ENCODE measurements at regions not wholly inside any gene's neighbourhood (a gene's known extent, or its start where the extent isn't known, plus 50 kb on each side); places are given as distances from the start of the nearest gene placed in this dataset.

GRCh38 chr3:27632431-27633223, 89.5 kb downstream of the EOMES start:
- no peaks in the 10 kb centered on the region for H3K9me2 ChIP-seq (replicated peaks; ENCODE audit: insufficient read depth)
- TF ChIP-seq EZH2 (IDR thresholded peaks at IDR 0.05; ENCODE audit: borderline replicate concordance) (no peak), CTCF (IDR thresholded peaks at IDR 0.05; ENCODE audit: poor library complexity) (no peak), EZH2phosphoT487 (IDR thresholded peaks at IDR 0.05; ENCODE audit: low read depth, severe bottlenecking, unreplicated experiment) (no peak)
- peak overlapping the region; percentile 62 for H2AFZ ChIP-seq
- peak overlapping the region; percentile 79 for H3K27ac ChIP-seq
- peak overlapping the region; percentile 46 for H3K4me3 ChIP-seq
- no peaks in the 10 kb centered on the region for H3K27me3 ChIP-seq
- no peaks in the 10 kb centered on the region for H3K4me1 ChIP-seq (ENCODE audit: insufficient read depth)
- no peaks in the 10 kb centered on the region for H3K36me3 ChIP-seq (replicated peaks; ENCODE audit: insufficient read depth, low read depth)
- H4K20me1 ChIP-seq (ENCODE audit: insufficient read depth, poor library complexity, severe bottlenecking) = no peaks in the 10 kb centered on the region
- no peaks in the 10 kb centered on the region for H3K79me2 ChIP-seq
- H3K9me3 ChIP-seq (ENCODE audit: low read depth) = no peaks in the 10 kb centered on the region
- H3K4me2 ChIP-seq = peak overlapping the region; percentile 73
- DNase-seq (ENCODE audit: low spot score) = peak; percentile 53
- 41% methylated on average over 37 of the region's 66 CpGs for WGBS (ENCODE audit: low lambda C conversion rate, missing lambda C conversion rate)

- Histone ChIP-seq H3K4me3 (no peak overlapping the region), H3K4me1 (ENCODE audit: insufficient read depth) (no peaks in the 10 kb centered on the region), H3K9me3 (ENCODE audit: low read depth) (no peaks in the 10 kb centered on the region), H3K79me2 (no peaks in the 10 kb centered on the region), H3K4me2 (no peak overlapping the region), H3K27me3 (no peaks in the 10 kb centered on the region), H3K9me2 (replicated peaks; ENCODE audit: insufficient read depth) (no peaks in the 10 kb centered on the region), H2AFZ (no peak overlapping the region), H3K36me3 (replicated peaks; ENCODE audit: insufficient read depth, low read depth) (no peaks in the 10 kb centered on the region), H3K27ac (no peak overlapping the region), H4K20me1 (ENCODE audit: insufficient read depth, poor library complexity, severe bottlenecking) (no peaks in the 10 kb centered on the region)
- TF ChIP-seq EZH2phosphoT487 (IDR thresholded peaks at IDR 0.05; ENCODE audit: low read depth, severe bottlenecking, unreplicated experiment) (no peak), EZH2 (IDR thresholded peaks at IDR 0.05; ENCODE audit: borderline replicate concordance) (no peak), CTCF (IDR thresholded peaks at IDR 0.05; ENCODE audit: poor library complexity) (no peak)
- no peak for DNase-seq (ENCODE audit: low spot score)
- WGBS (ENCODE audit: low lambda C conversion rate, missing lambda C conversion rate) = 88% methylated on average over 4 of the region's 4 CpGs
These were observed 91.2 kb downstream of the EOMES start for GRCh38 chr3:27630885-27631284.

DNA sequence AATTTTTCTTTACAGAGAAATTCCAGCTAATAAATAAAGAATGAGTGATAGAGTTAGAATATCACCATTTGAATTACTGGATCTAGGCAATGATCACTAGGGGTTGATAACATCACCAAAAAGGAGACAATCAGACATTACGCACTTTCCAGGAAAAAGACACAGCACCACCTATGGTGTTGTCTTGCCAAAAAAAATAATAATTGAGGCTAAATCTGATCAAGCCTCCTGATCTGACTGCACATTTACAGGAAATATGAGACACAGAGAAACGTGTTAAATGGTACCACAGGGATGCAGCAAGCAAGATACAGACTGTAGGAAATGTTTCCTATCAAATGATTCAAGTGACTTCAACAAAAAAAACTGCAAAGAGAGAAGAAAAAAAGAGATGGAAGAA, 92.8 kb downstream of the EOMES start:
- no peak for TF ChIP-seq EZH2phosphoT487 (IDR thresholded peaks at IDR 0.05; ENCODE audit: low read depth, severe bottlenecking, unreplicated experiment)
- TF ChIP-seq CTCF (IDR thresholded peaks at IDR 0.05; ENCODE audit: poor library complexity) = no peak
- no peak for TF ChIP-seq EZH2 (IDR thresholded peaks at IDR 0.05; ENCODE audit: borderline replicate concordance)
- no peak overlapping the region for H3K4me2 ChIP-seq
- no peaks in the 10 kb centered on the region for H3K9me2 ChIP-seq (replicated peaks; ENCODE audit: insufficient read depth)
- no peaks in the 10 kb centered on the region for H3K27me3 ChIP-seq
- H3K4me3 ChIP-seq = no peak overlapping the region
- WGBS (ENCODE audit: low lambda C conversion rate, missing lambda C conversion rate) = 68% methylated on average over 2 of the region's 2 CpGs
- DNase-seq (ENCODE audit: low spot score) = no peak
- no peaks in the 10 kb centered on the region for H3K36me3 ChIP-seq (replicated peaks; ENCODE audit: insufficient read depth, low read depth)
- H3K4me1 ChIP-seq (ENCODE audit: insufficient read depth) = no peaks in the 10 kb centered on the region
- H3K9me3 ChIP-seq (ENCODE audit: low read depth) = no peaks in the 10 kb centered on the region
- H3K27ac ChIP-seq = no peak overlapping the region
- H3K79me2 ChIP-seq = no peaks in the 10 kb centered on the region
- H2AFZ ChIP-seq = no peak overlapping the region
- H4K20me1 ChIP-seq (ENCODE audit: insufficient read depth, poor library complexity, severe bottlenecking) = no peaks in the 10 kb centered on the region

All from hepatocyte (in vitro differentiated cells).